Activated T-cell treated with anti-CD3 and anti-CD28 coated beads, Interleukin-2, amount 50 U/mL, for 72 hours (primary cell): ENCODE measurements at regions not wholly inside any gene's neighbourhood (a gene's known extent, or its start where the extent isn't known, plus 50 kb on each side); places are given as distances from the start of the nearest gene placed in this dataset.
"Not testable (repeated sequence)": the region's sequence is repeated elsewhere in the genome, so short reads cannot be mapped to it uniquely, and the experiment has no call there.

Experiments
- ATAC-seq, 2 donors: fragments of 150-1000 bp; cut with Tn5 transposase; replicated peaks in 1 of 2; 2 replicates each; pipeline ENCODE4 v1.10.0; 2021; ENCODE audit warnings: moderate library complexity in 2 of 2, mild to moderate bottlenecking in 1 of 2
- DNase-seq, 2 donors: peaks; one replicate each; pipeline ENCODE4 v3.0.0; 2021 to 2022; ENCODE audit warnings: mixed read lengths in 1 of 2
- H3K27ac Mint-ChIP-seq: one replicate; pipeline ENCODE4 v1.8.0; 2022; ENCODE audit warnings: mild to moderate bottlenecking, moderate library complexity, mixed read lengths
- H3K27me3 Mint-ChIP-seq: one replicate; pipeline ENCODE4 v1.8.0; 2022; ENCODE audit warnings: low read depth, mixed read lengths
- H3K36me3 Mint-ChIP-seq, 2 donors: one replicate each; pipeline ENCODE4 v1.8.0; 2022; ENCODE audit warnings: mixed read lengths in 2 of 2, mild to moderate bottlenecking in 1 of 2; ENCODE audit not compliant: insufficient read depth in 2 of 2
- H3K4me1 Mint-ChIP-seq: one replicate; pipeline ENCODE4 v1.8.0; 2022; ENCODE audit warnings: low read depth, mixed read lengths
- H3K4me3 Mint-ChIP-seq, 2 donors: one replicate each; pipeline ENCODE4 v1.8.0; 2022; ENCODE audit warnings: mild to moderate bottlenecking in 2 of 2, mixed read lengths in 2 of 2, moderate library complexity in 2 of 2
- H3K9me3 Mint-ChIP-seq, 2 donors: one replicate each; pipeline ENCODE4 v1.8.0; 2022; ENCODE audit warnings: mixed read lengths in 2 of 2

DNA sequence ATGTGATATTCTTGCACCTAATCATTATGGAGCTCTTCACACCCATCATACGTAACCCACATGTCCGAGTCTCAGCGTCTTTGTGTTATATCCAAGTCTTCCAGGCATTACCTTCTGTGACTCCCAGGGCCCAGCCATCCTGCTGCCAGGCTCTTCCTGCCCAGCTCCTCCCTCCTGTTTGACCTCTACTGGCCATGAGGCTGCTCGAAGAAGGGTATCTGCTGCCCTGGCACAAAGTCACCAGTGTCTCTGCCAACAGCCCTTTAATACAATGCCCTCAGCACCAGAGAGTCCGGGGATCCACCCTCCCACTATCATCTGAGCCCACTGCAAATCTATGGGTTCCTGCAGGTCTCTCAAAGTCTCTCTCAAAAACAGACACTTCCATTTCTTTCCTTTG is 65.3 kb upstream of the WAC start:
- Mint-ChIP-seq H3K9me3 (no peaks in the 10 kb centered on the region), H3K4me3 (no peak overlapping the region), H3K4me1 (no peaks in the 10 kb centered on the region), H3K36me3 (no peaks in the 10 kb centered on the region), H3K27me3 (no peaks in the 10 kb centered on the region), H3K27ac (no peak overlapping the region)
- no peak for ATAC-seq
- no peak for DNase-seq

DNA sequence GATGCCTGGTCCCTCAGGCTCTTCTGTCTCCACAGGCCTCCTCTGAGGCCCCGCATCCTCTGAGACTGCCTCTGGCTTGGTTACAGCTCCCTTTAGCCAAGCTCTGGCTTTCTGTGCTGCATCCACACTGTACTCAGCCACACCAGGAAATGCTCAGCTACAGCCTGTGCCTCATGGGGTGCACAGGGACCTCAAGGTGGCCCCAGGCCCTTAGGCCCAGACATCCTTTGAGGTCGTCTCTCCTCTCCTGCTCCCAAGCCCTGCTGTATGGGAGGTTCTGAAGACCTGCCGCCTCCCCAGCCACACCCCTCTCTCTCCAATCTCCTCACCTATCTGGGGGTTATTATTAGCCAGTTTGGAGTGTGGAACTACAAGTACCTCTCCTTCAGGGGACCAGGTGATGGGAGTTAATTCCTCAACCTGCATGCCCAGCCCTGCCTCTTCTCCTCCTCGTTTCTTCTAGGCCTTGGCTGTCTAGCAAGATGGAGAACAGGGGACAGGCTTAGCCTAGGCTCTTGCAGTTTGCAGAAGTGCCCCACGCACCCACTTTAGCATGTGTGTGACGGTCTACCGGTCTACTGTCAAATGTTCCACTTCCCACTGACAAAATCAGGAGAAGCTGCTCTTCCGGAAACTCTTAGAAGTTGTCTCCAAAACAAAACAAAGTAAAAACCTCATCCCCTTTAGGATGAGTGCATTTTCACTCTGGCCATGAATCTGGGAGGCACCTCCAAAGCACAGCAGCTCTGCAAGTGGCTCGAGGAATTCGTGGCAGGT is 64.0 kb upstream of the WAC start:
- no peaks in the 10 kb centered on the region for H3K4me1 Mint-ChIP-seq
- DNase-seq (no peak), ATAC-seq (no peak)
- no peaks in the 10 kb centered on the region for H3K27me3 Mint-ChIP-seq
- H3K4me3 Mint-ChIP-seq, result no peak overlapping the region
- no peaks in the 10 kb centered on the region for H3K36me3 Mint-ChIP-seq
- no peak overlapping the region for H3K27ac Mint-ChIP-seq
- no peaks in the 10 kb centered on the region for H3K9me3 Mint-ChIP-seq

DNA sequence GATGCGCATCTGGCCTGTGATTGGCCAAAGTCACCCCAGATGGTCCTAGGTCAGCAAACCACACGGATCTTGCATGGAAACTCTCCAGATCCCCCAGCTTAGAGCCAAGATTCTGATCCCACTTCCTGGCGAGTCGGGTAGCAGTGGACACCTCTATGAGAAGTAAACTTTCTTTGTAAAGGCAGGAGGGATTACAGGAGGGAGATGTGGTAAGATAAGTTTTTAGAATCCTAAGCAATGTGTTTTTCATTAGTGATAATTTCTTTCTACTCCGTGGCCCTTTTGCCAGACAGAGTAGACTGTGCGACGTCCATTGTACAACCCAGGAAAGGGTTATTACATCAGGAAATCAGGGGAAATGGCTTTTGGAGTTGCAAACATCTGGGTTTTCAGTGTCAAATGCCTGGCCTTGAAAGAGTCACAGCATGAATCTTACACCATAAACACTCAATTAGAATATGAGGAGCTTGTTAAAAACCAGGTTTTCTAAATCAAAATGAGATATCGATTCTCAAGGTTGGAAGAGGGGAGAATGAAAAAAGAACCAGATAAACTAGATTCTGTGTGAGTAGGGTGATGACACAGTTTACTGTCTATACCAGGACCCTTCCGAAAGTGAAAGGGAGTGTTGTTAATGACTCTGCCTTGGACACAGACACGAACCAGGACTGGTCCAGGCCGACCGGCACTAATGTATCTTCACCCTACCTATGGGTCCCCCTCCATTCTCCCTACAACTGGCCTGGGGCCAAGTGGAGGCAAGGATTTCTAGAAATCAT is 61.9 kb upstream of the WAC start:
- ATAC-seq (no peak), DNase-seq (no peak)
- Mint-ChIP-seq H3K4me1 (no peaks in the 10 kb centered on the region), H3K9me3 (no peaks in the 10 kb centered on the region), H3K27me3 (no peaks in the 10 kb centered on the region), H3K27ac (no peak overlapping the region), H3K4me3 (no peak overlapping the region), H3K36me3 (no peaks in the 10 kb centered on the region)

DNA sequence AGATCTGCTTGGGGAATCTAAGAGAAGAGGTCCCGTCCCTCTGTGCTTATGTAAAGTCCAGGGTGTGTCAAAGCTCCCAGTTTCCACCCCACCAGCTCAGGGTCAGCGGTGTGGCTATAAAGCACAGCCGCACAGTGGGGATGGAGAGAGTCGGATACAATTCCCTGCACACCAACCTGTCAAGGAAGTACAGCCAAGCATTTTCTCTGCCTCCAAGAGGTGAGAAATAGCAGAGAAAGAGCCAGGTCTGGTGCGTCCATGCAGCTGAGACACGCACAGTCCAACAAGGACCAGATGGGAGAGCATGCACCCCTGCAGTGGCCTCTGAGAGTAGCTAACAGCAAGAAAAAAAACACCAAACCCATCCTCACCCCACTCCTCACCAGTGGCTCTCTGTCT is 61.3 kb upstream of the WAC start:
- Mint-ChIP-seq H3K9me3 (no peaks in the 10 kb centered on the region), H3K4me1 (no peaks in the 10 kb centered on the region), H3K27ac (no peak overlapping the region), H3K4me3 (no peak overlapping the region), H3K36me3 (no peaks in the 10 kb centered on the region), H3K27me3 (peaks cover 2% of the 10 kb centered on the region)
- DNase-seq, result no peak
- ATAC-seq, result no peak

DNA sequence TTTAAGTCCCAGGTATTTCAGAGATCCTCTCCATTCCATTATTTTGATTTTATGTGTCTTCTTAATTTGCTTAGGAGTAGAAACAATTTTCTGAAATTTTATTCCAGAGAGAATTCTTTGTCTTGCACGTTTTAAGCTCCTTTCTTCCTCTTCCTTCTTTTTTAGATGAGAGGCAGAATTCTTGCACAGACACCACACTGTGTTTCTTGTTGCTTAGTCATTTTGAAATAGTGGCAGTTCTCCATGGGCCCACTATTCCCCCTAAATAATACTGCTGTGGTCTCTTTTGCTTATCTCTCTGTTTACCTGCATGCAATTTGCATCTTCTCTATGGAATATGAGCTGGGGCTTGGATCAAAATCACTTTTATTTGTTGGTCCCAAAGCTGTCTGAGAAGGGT is 54.3 kb upstream of the WAC start:
- Mint-ChIP-seq H3K4me1 (no peaks in the 10 kb centered on the region), H3K27me3 (peaks cover 5% of the 10 kb centered on the region), H3K36me3 (no peaks in the 10 kb centered on the region), H3K4me3 (no peak overlapping the region), H3K9me3 (peaks cover 0 to 2% of the 10 kb centered on the region in 2 donors), H3K27ac (no peak overlapping the region)
- ATAC-seq, result no peak
- no peak for DNase-seq

DNA sequence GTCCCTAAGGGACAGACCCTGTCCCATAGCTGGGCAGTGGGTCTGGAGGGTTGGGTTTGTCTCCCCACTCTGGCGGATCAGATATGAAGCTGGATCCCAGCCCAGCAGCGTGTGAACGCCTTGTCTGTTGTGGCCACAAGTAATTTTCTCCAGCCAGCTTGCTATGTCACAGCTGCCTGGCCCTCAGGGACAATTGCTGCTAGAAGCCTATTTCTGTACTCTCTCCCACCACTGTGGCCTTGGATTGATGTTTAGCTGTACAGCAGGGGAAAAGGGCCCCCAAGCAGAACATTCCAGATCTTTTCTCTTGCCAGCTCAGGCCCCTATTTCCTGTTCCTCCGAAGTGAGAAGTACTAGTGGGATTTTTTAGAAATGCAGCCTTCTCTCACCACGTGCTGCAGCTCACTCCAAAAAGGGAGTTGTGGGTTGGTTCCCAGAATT is 53.5 kb upstream of the WAC start:
- peaks cover 5% of the 10 kb centered on the region for H3K27me3 Mint-ChIP-seq
- H3K9me3 Mint-ChIP-seq, result peaks cover 0 to 2% of the 10 kb centered on the region in 2 donors
- H3K4me1 Mint-ChIP-seq, result no peaks in the 10 kb centered on the region
- ATAC-seq (no peak), DNase-seq (no peak)
- no peak overlapping the region for H3K4me3 Mint-ChIP-seq
- H3K27ac Mint-ChIP-seq, result no peak overlapping the region
- H3K36me3 Mint-ChIP-seq, result no peaks in the 10 kb centered on the region

DNA sequence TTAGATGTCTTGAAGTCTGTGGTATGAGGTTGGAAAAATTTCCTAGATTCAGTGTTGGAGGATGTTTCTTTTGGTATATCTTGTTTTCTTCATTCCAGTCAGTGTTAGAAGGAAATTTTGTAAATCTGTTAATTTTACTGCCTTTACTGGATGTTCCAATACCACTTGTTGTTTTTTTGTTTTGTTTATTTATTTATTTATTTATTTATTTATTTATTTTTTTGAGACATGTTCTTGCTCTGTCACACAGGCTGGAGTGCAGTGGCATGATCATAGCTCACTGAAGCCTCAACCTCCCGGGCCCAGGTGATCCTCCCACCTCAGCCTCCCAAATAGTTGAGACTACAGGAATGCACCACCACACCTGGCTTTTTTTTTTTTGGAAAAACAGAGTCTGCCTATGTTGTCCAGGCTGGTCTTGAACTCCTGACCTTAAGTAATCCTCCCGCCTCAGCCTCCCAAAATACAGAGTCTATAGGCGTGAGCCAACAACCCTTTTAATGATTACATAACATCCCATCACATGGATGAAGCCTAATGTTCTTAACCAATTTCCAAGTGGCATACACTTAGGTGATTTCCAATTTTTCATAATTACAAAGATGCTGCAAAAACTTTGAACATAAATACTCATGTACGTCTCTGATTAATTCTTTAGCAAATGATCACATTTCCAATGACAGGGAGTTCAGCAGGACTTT is 52.8 kb upstream of the WAC start:
- Mint-ChIP-seq H3K27me3 (peaks cover 5% of the 10 kb centered on the region), H3K36me3 (no peaks in the 10 kb centered on the region), H3K4me3 (no peak overlapping the region), H3K9me3 (peaks cover 0 to 2% of the 10 kb centered on the region in 2 donors), H3K27ac (no peak overlapping the region), H3K4me1 (no peaks in the 10 kb centered on the region)
- no peak for DNase-seq
- no peak for ATAC-seq

DNA sequence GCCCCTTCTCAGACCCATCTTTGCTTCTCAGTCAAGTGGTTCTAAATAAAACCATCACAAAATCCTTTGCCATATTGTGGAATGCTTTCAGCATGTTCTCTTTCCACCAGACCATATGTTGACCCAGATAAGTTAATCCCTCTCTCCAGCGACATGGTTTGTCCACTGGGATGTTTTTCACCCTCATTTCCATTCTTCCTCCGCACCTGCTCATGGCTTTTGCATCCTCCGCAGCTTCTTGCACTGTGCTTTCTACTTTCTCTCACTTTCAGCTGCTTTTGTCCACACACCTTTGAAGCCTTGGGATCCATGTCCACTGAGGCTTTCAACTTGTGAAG is 52.3 kb upstream of the WAC start:
- no peak overlapping the region for H3K27ac Mint-ChIP-seq
- no peak overlapping the region for H3K4me3 Mint-ChIP-seq
- H3K4me1 Mint-ChIP-seq, result no peaks in the 10 kb centered on the region
- peaks cover 5% of the 10 kb centered on the region for H3K27me3 Mint-ChIP-seq
- peaks cover 0 to 2% of the 10 kb centered on the region in 2 donors for H3K9me3 Mint-ChIP-seq
- DNase-seq (no peak), ATAC-seq (no peak)
- no peaks in the 10 kb centered on the region for H3K36me3 Mint-ChIP-seq

DNA sequence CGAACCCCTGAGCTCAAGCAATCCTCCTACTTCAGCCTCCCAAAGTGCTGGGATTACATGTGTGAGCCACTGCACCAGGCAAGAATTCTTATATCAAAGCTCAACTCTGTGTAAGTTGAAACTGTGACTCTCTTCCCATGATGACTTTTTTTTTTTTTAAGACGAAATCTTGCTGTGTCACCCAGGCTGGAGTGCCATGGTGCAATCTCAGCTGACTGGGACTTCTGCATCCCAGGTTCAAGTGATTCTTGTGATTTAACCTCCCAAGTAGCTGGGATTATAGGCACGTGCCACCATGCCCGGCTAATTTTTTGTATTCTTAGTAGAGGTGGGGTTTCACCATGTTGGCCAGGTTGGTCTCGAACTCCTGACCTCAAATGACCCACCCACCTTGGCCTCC is 51.6 kb upstream of the WAC start:
- not testable (repeated sequence) for H3K27ac Mint-ChIP-seq

DNA sequence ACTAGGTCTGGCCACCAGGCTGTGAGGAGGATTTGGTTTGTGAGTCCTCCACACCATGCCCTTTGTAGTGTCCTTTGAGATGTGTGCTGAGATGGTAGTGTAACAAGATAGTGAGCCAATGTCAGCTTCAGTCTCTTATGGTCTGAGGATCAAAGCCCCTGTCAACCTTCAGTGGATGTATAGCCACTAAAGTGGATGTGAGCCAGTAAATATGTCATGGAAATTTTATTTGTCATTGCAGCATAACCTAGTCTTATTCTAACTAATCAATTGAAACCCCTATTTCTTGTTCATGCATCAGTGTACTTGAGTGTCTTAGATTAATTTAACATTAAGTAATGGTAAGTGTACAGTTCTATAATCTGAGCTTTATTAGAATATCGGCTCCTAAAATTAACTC is 51.0 kb upstream of the WAC start:
- Mint-ChIP-seq H3K4me1 (no peaks in the 10 kb centered on the region), H3K36me3 (no peaks in the 10 kb centered on the region), H3K27ac (no peak overlapping the region), H3K9me3 (peaks cover 0 to 2% of the 10 kb centered on the region in 2 donors), H3K27me3 (peaks cover under 1% of the 10 kb centered on the region), H3K4me3 (no peak overlapping the region)
- DNase-seq (no peak), ATAC-seq (no peak)

More for the DNA sequence above, 51.6 kb upstream of the WAC start:
- H3K27me3 Mint-ChIP-seq, H3K4me3 Mint-ChIP-seq, H3K9me3 Mint-ChIP-seq, ATAC-seq, DNase-seq, H3K4me1 Mint-ChIP-seq, H3K36me3 Mint-ChIP-seq: not testable (repeated sequence)
